Activated naive CD4-positive, alpha-beta T cell treated with Interleukin-2 at 50 U/mL for 16 hours (primary cell): ENCODE measurements at regions not wholly inside any gene's neighbourhood (a gene's known extent, or its start where the extent isn't known, plus 50 kb on each side); places are given as distances from the start of the nearest gene placed in this dataset.
"Not testable (repeated sequence)": the region's sequence is repeated elsewhere in the genome, so short reads cannot be mapped to it uniquely, and the experiment has no call there.

Experiments
- DNase-seq: peaks from one replicate; pipeline ENCODE4 v3.0.0-alpha.2; 2020

DNA sequence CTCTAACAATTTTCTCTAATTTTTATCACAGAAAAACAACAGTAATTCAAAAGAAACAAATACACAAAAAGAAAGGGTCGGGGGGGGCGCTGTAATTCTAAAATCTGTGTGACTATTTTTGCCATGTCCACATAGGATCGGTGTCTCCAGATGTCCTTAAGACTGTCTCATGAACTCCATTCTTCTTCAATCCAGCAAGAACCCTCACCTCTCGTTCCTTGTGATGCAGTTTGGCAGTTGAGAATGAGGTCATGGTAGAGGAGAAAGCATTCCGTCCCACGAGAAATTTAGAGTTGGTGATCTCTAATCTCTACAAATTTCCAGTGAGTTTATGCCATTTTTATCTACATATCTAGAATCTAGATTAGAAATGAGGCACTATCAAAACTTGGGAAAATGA lies 394.7 kb downstream of the TFEC start:
- DNase-seq = no peak

DNA sequence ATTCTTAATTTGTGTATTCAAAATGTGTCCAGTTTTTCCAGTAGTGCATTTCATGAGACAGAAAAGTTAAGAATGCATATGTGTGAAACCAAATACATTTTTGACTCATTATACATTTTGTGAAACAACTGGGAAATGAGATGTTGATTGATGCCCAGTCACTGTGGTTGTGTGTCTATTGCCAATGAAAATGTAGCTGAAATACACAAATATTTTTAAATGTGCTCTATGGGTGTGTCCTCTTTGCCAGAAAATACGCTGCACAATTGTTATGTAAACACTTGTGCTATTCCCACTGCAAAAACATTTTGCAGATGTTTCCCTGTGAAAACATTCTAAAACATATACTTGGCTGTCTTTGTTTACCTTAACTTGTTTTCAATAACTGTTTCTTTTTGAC lies 395.2 kb downstream of the TFEC start:
- DNase-seq = no peak

DNA sequence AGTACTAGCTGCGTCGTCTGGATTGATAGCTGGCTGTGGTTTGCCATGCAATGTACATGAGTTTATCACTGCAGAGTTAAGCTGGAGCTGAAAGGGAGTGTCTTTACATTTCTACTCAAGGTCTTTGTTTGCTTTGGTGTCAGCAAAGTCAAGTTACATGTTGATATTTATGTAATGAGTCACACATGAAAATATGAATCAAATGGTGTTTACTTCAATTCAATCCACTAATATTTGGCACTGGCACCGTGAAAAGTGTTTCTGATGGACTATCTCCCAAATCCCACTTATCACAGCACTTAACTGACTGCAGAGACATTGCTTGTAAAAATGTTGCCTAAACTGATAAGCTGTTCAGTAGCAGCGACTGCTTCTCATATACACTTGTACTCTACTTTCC lies 395.9 kb downstream of the TFEC start:
- DNase-seq = no peak

DNA sequence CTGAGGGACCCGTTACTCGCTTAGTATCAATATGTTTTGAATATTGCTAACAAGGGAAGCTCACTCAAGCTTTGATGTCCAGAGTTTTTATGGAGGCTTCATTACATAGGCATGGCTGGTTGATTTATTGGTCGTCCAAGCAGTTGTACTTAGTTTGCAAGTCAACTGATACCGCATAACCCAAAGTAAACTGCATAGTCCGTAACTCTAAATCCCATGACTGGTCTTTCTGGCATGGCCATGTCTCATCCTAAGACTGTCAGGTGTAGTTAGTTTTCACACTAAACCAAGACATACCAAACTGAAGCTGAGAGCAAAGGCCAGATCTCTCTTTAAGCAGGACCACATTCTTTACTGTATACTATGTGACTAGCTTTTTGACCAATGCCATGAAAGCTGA lies 397.9 kb downstream of the TFEC start:
- no peak for DNase-seq

DNA sequence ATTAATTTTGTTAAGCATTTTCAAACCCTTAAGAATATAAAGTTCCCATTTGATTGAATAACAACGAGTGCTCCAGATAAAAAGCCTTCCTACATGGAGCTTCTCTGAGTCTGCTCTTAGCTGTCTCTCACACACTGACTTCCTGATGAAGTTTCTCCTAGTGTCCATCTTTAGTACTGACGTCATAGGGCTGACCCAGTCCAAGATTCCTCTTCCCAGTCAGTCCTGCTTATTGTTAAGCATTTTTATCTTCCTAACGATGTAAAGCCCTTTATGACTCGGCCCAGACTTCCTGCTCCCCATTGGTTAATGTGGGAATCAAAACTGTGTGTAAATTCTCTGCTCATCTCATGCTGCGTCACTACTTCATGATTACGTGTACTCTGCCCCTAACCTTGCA lies 398.8 kb downstream of the TFEC start:
- no peak for DNase-seq

DNA sequence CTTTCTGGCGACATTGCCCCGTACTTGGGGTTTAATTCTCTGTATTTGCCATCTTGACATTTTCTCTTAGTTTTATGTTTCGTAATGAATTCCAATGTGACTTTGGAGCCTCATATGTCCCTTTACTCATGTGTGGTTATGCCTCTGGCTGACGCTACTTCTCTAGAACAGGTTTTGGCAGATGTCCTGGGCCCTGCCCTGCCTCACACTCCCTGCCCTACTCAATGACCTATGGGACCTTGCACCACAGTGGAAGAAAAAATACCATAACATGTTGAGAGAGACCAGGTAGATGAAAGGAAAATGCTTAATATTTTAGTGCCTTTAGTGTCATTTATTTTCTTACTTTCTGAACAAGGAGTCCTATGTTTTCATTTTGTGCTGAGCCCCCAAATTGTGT lies 400.5 kb downstream of the TFEC start:
- no peak for DNase-seq

DNA sequence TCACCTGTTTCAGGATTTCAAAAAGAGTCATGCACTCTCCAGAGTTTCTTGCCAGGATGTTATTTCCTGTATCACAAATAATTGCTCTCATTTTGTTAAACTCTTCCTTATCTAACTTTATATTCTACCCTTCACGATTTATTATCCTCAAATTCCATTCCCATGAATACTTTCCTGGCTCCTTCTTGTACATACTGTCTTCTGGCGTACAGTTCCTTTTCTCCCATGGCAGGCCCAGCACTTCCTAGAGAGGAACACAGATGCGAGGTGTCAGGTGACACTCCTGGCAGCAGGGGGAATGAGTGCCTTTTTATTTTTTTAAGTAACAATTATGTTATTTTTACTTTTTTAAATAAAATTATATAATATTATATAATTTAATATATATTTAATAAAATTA lies 411.9 kb downstream of the TFEC start:
- DNase-seq = no peak

DNA sequence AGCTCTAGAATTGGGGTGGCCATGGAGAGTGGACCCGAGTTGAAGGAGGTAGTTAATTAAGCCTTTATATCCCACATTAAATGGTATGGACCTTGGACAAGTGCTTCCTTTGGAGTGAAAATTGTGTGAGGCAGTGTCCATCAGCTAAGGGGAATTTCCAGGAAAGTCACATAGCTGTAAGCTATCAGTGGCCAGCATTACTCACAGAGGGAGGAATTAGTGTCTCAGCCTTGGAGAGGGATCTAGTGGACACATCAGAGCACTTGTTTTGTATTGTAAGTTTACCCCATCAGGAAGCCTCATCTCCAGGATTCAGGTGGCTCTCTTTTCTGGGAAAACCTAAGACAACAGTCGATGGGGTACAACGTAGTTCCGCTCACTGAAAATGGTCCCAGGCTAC lies 416.7 kb downstream of the TFEC start:
- DNase-seq = no peak

DNA sequence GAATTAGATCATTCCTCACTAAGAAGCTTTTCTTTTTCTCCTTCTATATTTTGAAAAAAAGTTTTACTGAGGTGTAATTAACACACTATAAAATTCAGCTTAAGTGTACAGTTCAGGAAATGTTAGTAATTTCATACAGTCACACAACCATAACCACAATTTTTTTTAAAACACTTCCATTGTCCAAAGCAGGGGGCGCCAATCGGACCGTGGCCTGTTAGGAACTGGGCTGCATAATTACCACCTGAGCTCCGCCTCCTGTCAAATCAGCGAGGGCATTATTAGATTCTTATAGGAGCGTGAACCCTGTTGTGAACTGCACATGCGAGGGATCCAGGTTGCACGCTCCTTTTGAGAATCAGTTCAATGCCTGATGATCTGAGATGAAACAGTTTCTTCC lies 427.1 kb downstream of the TFEC start:
- DNase-seq = no peak

DNA sequence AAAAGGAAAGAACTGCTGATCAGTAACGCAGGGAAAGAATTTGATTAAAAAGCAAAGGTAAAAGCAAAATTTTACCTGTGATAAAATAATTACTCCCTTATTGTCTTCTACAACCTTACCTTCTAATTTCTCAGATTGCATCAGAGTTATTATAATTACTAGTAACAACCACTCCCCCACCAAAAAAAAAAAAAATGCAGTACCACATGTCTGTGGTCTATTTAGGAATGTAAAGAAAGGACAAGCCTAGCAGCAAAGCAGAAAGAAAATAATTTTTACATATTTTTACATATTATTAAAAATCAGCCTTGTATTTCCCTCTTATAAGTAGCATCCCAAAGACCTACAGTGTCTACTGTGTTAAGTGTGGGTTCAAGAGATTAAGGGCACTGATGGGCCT lies 430.4 kb downstream of the TFEC start:
- DNase-seq = no peak

DNA sequence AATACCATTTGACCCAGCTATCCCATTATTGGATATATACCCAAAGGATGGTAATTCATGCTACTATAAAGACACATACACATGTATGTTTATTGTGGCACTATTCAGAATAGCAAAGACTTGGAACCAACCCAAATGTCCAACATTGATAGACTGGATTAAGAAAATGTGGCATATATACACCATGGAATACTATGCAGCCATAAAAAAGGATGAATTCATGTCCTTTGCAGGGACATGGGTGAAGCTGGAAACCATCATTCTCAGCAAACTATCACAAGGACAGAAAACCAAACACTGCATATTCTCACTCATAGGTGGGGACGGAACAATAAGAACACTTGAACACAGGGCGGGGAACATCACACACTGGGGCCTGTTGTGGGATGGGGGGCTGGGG lies 431.4 kb downstream of the TFEC start:
- DNase-seq = not testable (repeated sequence)

DNA sequence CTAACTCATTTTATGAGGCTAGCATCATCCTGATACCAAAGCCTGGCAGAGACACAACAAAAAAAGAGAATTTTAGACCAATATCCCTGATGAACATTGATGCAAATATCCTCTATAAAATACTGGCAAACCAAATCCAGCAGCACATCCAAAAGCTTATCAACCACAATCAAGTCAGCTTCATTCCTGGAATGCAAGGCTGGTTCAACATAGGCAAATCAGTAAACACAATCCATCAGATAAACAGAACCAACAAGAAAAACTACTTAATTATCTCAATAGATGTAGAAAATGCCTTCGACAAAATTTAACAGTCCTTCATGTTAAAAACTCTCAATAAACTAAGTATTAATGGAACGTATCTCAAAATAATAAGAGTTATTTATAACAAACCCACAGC lies 433.3 kb downstream of the TFEC start:
- not testable (repeated sequence) for DNase-seq

DNA sequence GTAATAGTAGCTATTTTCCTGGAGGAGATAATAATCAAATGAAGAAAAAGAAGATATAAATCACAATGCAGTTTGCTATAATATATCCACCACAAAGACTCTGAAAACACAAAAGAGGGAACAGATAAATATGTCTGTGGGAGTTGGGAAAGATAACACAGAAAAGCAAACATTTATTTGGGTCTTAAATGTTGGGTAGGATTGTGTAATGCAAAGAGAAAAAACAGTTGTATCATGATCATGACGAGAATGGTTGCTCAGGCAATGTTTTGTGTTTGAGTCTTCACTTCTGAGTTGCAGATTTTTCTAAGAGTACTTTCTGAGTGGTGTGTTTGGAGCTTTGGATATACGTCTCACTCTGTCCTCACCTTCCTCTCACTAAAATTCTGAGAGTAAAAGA lies 437.5 kb downstream of the TFEC start:
- DNase-seq = no peak

DNA sequence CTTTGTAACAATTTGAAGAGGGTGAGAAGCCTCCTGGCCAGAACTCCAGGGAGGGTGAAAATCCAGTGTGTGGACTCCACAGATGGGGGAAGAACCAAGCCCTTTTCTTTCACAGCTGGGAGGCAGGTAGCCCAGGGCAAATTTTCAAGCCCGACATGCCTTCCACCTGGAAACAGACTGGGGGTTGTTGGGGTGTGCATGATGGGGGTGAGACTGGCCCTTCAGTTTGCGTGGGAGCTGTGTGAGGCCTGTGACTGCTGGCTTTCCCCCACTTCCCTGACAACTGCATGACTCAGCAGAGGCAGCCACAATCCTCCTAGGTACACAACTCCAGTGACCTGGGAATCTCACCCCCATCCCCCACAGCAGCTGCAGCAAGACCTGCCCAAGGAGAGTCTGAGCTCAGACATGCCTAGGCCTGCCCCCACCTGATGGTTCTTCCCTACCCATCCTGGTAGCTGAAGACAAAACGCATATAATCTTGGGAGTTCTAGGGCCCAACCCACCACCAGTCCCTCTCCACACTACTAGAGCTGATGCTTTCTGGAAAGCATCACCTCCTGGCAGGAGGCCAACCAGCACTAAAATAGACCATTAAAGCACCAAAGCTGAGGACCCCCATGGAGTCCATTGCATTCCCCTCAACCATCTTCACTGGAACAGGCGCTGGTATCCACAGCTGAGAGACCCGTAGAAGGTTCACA lies 445.4 kb downstream of the TFEC start:
- no peak for DNase-seq

DNA sequence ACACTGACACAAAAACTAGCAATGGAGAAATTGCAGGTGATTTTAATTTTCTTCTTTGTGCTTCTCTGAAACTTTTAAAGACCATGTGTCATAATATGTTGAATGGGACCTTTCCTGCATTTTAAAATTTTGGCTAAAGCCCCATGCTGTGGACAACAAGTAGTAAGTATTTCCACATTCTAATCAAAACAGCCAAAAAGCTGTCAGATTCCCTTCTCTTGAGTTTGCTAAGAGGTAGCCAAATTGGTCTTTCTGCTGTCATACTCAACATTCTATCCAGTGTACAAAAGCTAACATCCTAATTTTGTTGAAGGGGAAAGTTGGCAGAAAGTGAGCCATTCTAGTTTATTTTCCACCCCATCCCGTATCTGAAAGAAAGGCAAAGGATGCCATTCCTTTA lies 447.6 kb downstream of the TFEC start:
- DNase-seq = no peak

DNA sequence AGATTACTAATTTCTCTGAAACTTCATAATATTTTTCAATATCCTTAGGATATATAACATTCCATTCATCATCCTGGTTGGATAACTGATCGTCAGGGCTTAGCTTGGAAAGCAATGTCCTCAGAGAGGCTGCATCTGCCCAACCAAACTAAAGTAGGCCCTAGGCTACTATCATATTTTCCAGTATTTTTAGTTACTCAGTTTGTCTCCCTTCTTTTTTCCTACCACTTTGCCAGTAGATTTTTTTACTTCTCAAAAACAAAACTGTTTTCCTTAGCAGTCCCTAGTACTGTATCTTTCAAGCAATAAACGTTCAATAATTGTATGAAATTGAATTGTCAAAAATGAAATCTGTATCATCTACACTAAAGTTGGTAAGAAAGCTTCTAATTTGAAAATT lies 452.0 kb downstream of the TFEC start:
- no peak for DNase-seq

DNA sequence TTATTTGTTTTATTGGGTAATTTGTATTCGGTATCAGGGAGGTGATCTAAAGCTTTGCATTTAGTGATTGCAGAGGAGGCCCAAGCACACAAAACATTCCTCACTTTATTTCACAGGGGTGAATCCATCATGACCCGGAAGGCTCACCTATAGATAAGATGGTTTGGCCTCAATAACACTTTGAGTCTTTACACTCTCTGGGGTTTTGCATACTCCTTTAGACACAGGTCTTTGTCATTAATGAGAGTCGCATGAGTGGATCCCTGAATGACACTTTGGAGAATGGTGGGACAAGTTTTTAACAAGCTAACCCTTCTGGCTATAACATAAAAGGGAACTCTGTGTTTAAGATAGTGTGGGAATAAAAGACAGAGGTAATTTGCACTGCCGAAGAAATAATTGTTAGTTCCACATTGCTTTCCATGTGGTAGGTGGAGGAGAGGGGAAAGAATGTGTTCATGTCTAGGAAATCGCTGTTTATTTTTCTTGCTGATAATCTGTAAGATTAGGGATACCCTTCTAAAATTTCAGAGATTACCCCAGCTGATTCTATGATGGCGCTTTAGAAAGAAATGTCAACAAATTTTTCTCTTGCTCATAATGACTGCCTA lies 455.8 kb downstream of the TFEC start:
- DNase-seq = no peak

DNA sequence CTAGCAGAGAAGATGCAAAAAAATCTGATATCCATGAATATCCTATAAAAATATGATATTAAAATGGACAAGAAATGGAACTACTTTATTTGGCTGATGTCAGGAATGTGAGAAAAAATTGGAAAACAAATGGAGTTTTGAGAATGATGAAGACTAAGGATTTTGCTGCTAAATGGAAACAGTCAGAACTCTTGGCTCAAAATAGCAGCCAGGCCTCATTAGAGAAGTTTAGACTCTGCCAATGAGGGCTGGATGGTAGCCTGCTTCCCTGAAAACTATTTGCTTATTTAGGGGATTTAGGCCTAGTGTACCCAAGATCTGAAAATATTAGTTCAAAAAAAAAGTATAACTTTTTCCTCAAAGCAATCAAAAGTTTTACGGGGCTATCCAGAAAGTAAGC lies 458.5 kb downstream of the TFEC start:
- no peak for DNase-seq

DNA sequence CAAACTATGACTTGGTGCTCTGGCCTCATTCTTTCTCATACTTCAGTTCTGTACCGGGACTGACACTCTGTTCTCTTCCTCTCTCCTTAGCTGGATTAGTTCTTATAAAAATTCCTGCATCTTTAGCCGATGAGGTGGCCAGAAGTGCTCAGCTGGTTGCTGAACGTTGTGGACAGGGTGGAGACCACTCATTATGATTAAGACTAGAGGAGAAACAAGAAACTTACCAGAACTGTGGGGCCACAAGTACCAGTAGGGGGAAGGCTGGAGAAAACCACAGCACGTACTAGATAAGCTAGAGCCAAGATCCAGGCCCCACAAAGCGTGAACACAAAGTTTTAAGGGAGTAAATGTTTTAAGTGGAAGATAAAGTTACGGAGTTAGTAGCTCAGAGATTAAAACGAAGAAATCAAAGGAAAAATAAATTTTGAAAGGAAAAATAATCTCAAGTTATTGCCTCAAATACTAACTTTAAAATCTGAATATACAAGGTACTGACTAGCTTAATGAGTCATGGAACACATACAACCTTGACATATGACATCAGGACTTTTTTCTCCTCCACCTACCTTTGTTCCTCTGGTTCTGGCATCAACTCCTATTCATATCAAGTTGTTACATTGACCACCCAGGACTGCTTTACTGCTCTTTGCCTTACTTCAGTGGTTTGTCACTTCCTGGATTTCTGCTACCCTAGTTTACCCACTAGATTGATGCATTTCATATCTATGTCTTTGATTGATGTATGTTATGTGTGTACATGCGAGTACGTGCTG lies 469.0 kb downstream of the TFEC start:
- no peak for DNase-seq

DNA sequence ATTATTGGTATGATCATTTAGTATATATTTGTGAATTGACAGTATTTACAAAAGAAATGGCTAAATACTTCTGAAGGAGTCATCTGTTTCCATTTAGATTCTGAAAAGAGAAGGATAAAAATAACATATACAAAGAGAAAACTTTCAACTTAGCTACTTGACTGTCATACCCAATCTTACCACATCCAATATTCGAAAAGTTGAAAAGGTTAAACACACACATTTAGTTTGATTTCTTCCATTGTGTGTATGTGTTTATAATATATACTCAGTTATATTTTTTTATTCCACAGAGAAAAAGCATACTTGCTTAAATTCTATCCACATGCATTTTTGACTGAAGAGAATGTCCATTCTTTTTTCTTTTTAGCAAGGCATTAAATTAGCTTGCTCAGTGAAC lies 470.7 kb downstream of the TFEC start:
- no peak for DNase-seq

DNA sequence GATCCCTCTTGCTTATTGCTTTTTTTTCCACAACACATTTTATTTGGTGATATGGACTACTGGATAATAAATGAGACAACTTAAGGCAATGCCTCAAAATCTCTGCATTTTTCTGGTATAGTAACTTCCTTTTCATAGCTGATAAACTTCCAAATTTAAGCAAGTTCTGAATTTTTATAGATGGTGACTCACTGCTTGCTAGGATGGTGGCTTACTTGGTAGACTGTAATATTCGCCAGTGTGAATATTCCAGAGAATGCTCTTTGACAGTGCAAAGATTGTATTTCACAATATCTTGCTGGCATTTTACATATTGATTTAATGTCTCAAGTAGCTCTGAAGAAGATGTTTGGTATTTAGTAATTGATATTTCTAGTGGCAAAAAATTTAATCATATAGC lies 472.4 kb downstream of the TFEC start:
- DNase-seq = no peak

DNA sequence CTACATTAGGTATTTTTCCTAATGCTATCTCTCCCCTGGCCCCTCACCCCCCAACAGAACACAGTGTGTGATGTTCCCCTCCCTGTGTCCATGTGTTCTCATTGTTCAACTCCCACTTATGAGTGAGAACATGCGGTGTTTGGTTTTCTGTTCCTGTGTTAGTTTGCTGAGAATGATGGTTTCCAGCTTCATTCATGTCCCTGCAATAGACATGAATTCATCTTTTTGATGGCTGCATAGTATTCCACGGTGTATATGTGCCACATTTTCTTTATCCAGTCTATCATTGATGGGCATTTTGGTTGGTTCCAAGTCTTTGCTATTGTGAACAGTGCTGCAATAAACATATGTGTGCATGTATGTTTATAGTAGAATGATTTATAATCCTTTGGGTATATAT lies 473.3 kb downstream of the TFEC start:
- DNase-seq = not testable (repeated sequence)

DNA sequence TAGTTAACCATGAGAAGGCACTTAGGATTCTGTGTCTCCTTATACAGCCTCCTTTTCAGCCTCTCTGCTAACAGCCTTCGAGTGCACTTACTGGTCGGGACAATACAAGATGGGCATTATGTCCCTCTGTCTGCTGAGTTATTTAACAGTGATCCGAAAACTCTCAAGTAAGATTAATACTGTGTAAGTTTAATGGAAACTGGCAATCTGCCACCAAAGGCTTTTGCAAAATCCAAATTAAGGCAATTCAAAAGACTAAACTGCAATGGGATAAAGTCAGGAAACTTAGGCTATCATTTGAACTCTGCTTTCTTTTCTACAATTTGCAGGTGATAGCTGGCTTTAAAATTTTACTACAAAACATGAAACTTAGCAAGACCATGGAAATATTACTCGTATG lies 477.8 kb downstream of the TFEC start:
- no peak for DNase-seq

DNA sequence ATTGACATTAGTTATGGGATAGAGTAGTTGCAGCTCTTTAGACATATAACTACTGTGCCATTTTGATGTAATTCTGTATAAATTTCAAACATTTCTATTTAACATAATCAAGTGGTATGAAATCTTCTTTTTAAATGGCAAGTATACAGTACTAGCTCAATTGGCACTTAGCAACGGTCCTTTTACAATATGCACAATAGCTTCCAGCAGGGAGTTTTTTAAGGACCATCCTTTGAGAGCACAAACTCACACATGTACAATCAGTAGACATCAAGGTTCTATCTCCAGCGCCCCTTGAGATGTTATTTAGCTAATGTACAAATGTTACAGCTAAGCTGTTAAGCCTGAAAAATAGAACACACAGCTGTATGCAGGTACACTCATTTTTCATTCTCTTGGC lies 480.7 kb downstream of the TFEC start:
- DNase-seq = no peak

DNA sequence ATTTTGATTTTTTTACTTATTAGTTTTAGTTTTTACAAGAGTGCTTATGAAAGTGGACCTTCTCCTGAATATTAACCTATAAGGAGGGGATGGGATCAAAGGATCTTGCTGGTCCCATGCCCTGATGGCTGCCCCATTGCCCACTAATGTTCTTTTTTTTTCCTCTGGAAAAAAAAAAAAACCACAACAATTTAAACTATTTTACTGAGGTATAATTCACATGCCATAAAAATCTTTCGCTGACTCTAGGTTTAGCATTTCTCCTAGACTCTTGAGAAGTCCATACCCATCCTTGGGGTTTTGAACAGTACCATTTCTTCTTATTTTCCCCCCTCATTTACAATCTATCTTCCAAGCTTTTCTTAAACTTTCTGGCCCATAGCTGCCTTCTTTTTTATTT lies 481.8 kb downstream of the TFEC start:
- DNase-seq = no peak
